GM18909 (cell line): ENCODE measurements at regions not wholly inside any gene's neighbourhood (a gene's known extent, or its start where the extent isn't known, plus 50 kb on each side); places are given as distances from the start of the nearest gene placed in this dataset.

Experiments
- ATAC-seq: cut with Tn5 transposase; IDR thresholded peaks from one replicate; pipeline ENCODE4 v1.9.1; 2021; ENCODE audit warnings: mild to moderate bottlenecking; ENCODE audit not compliant: unreplicated experiment, poor library complexity

DNA sequence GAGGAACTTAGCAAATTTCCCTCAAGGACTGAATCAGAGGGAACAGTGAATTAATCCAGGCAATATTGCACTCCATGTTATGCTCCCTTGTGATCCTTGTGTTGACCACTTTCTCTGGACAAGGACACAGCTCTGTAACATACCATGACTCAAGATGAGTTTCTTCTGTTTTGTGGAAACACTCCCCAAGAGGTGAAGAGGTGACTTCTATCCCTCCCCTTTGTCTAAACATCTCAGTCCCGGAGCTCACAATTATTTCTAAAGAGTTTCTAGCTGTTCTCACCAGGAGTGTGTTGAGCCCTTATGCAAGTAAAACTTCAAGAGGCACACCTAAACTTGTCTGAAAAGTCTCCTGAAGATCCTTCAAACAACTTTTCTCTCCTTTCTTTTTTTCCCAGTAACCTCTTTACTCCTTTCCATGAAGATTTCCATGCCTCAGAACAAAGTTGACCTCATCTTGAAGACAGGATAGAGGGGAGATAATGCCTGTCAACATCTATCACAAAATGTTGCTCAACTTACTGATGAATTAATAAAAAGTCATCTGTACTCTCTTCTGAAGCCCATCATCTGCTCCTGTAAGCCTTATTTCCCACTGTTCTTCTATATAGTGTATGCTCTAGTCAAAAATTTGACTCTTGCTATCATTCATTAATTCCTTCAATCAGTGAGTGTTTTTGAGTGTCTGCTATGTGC lies 429.1 kb downstream of the SPRY1 start:
- no peak for ATAC-seq

DNA sequence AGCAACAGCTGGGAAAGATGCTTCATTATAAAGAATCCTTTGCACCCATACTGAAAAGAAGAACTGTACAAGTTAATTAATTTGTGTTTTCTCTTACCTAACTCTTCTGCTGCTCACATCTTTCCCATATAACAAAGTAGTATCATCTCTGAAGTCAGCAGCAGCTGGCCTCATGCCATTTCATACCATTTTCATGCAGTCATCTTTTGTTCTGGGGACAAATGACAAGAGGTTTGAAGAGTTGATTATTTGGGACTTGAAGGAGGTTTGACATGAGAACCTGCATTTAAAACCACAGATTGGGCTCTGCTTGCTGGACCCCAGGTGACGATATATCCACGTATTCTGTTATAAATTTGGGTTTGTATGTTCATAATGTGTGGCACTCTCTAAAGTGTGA lies 430.3 kb downstream of the SPRY1 start:
- ATAC-seq, result no peak

DNA sequence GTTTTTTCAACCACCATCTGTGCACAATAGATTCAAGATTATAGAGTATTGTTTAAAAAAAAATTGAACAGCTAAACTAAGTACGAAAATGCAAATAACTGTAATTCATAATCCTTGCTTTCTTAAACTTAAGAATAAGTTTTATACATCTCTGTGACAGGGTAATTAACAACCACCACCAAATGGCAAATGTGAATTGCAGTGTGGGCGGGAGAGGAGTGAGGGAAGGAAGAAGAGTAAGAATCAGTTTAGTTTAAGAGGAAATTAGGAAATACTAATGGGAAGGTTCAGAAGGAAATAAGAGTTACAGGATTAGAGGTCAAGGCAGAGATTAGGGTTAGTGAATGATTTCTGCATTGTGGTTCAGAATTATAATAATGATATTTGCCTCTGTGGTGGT lies 430.9 kb downstream of the SPRY1 start:
- no peak for ATAC-seq

DNA sequence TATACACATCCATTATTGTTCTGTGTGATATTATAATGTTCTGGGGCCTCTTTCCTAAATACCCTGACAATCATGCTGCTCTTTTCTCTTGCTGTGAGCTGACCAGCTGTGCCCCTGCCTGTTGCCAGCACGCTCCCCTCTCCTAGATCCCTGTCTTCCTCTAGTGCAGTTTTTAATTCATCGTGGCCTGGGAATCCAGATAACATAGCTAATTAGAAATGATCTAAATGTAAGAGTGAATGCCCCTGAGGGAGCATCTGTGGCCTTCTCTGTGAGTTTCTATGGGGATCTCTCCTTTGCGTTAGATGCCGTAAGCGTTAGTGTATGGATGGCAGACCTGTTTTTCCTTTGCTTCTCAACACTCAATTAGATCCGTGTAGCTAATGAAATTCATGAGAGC lies 434.3 kb downstream of the SPRY1 start:
- ATAC-seq, result no peak

DNA sequence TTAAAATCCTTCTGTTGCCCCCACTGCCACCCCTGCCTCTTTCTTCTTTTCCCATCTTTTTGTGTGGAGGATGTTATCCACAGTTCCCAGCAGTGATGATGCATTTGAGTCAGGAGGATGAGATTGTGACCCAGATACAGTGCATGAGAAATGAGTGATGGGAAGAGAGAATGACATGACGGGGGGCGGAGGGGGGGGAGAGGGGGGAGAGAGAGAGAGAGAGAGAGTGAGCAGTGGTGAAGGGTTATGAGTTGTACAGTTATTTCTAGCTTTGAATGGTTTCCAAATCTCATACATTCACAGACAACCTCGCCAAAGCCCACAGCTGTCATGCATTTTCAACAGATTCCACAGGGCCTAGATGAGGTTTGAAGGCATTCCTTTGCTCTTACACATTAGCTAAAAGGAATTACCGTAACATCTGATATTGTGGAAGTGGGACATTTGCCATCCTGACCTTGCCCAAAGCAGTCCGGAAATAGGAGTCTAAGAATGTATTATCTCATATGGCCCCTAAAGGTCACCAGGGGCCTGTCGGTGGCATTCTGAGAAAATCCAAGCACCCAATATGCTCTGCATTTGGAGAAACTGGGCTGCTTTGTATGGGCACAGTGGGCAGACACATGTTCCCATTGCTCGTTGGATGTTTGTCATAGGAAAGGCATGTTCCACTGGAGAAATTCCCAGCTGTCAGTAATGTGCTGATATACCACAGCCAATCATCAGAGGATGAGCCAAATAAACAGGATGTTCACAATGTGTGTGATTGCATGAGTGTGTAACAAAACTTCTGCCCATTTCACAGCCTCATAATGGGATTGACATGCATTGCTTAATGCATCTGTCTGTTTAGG lies 435.8 kb downstream of the SPRY1 start:
- ATAC-seq, result no peak

DNA sequence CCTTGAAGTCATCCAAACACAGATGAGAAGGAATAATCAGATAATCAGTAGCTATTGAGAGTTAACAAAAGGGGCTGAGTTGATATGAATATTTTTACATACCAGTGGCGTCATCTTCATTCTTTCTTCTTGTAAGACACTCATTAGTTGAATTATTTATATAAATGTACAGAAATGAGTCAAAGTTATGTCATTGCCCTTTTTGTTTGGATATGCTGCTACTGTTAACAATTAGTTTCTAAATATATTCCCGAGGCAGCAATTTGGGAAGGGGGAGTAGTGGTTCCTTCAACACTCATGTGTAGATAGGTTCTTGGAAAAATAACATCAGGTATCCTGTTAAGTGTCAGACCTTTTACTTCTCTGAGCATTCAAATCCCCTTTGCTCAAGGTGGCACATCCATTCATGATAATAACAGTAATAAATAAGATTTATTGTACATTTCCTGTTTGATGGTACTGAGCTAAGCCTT lies 436.6 kb downstream of the SPRY1 start:
- ATAC-seq, result no peak

DNA sequence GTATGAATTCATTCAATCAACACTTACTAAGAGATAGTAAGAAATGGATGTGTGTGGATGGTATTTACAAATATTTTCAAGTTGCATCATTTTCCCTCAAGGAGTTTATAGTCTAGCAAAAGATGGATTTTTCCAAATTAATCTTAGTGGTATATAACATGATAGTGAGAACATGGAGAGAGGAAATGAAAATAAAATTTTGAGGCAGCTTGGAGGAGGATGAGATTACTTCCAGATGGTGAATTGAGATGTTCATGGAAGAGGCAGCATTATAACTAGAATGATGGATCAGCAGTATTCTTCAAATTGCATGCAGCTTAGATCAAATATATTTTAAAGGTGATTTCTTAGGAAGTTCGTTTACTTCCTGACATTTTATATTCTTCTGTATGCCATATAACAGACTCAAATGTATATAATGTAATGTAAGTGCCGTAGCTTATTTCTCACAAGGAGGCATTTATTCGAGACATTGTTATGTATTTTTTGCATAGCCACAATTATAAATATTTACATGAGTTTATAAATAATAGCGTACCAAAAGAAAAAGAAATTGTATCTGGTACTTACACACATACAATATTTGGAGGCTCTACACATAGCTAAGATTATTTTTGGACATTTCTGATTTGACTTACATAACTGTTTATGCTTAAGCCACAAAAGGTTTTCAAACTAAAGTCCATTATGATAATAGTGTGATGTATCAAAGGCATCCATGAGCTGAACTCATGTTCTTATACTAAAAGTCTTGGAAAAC lies 439.4 kb downstream of the SPRY1 start:
- ATAC-seq, result no peak

DNA sequence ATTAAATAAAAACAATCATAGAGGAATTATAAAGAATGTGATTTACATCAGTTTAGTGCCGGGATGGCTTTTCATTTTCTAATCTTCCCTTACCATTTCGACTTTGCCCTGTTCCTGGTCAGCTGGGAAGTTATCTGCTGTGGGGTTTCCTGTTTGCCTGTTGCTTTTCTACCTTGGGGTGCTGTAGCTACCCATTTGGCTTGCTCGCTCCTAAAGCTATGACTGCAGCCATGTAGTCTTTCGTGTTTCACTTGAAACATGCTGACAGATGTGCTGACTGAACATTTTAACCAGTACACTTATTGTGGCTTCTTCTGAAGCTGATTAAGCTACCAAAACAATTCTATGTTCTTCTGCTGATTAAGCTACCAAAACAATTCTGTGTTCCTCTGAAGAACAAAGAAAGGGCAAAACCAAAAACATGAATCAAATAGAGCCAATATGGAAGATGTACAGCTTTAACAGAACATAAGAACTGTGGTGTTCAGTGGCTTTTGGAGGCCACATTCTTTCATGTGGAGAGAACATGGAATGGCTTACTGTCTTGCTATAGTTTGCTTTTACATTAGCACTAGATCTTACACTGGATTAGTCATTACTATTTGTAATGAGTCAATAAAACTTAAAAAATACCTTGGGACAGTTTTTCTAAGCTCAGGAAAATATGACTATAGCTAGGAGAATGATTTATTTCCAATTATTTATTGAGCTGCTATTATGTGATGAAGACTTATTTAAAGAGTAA lies 440.4 kb downstream of the SPRY1 start:
- ATAC-seq, result no peak

DNA sequence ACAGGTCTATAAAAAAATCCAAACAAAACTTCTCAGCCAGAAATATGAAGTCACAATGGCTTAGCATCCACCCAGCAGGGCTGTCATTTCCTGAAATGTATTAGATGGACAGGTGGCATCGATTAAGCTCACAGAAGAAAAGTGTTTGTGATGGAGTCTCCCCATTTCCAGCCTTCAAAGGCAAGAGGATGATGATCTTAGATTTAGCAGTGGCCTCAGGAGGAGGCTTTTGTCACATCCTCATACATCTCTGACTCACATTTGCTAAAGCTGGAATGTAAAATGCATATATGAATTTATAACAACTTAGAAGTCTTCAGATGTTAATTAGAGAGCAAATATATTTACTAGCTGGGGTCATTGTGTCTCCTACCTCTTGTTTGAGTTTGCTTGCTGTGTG lies 441.9 kb downstream of the SPRY1 start:
- no peak for ATAC-seq

DNA sequence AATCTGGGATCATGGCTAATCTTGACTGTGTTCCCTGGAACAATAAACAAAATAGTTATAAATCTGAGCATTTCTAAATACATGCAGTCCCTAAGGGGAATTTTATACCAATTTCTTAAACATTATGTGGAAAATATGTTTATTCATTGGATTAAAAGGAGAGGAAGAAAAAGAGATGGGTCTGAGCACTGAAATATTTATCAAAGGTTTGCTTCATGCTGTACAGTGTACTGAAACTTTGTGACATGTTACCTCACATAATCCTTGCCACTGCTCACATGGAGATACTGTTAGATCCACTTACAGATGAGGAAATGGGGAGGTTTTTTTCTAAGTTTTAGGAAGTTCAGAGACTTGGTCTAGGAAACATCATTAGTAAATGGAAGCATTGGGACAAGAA lies 443.6 kb downstream of the SPRY1 start:
- no peak for ATAC-seq

DNA sequence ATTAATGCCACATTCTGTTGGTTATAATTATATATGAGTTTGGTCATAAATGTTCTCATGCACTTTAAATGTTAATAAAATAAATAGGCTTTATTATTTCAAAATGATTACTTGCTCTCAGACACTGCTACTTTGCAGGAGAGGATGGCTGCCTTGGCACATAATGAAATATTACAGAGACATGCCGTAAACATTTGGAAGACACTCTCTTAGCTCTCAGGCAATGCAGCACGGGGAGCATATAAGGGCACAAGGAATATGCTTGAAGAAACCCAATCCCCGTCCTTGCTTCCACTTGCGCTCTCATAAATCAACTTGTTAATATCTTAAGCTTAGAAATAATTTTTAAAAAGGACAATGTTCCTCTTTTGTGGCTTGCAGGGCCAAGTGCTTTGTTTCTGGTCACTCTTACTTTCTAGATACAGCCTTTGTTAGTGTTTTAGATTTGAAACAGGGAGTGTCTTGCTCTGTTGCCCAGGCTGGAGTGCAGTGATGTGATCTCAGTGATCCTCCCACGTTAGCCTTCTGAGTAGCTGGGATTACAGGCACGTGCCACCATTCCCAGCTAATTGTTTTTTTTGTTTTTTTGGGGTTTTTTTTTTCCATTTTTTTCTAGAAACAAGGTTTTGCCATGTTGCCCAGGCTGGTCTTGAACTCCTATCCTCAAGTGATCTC lies 445.0 kb downstream of the SPRY1 start:
- no peak for ATAC-seq

DNA sequence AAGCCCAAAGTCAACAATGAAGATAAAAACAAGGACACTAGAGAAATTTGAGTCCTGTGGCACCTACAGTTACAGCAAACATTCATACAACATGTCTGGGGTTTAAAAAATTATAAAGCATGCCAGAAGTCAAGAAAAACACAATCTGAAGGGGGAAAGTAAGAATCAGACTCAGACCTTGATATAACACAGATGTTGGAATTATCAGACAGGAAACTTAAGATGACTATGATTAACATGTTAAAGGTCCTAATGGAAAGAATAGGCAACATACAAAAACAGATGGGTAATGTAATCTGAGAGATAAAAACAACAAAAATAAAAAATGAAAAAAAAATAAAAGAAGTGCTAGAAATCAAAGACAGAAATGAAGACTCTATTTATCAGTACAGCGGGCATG lies 446.5 kb downstream of the SPRY1 start:
- no peak for ATAC-seq

DNA sequence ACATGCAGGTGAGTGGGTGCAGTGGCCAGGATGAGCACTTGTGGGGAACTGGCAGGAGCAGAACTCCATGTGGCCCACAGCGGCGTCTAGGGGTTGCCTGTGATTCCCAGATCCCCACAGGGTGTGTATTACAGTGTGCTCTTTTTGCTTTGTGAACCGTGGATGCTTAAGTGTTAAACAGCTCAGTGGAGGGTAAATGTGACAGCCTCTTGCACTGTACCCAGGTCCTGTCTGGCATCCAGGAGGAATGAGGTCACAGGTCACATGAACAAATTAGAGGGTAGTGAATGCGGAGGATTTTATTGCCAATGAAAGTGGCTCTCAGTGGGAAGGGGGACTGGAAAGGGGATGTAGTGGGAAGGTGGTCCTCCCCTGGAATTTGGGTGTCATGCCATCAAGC lies 447.8 kb downstream of the SPRY1 start:
- ATAC-seq, result no peak

DNA sequence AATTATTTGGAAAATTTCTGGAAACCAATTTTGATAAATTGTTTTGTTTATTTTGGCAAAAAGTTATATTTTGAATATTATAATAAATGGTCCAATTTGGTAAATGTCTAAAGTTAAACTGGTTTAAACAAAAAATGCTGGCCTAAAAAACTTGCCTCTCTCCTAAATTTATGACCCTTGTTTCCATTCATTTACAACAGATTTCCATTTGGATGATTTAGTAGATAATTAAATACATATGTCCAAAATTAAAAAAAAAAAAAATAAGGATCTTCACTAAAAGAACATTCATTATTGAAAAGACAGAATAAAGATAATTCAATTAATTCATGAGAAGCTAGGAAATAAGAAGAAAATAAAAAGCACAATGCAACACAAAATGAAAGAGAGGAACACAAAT lies 449.5 kb downstream of the SPRY1 start:
- ATAC-seq, result no peak

DNA sequence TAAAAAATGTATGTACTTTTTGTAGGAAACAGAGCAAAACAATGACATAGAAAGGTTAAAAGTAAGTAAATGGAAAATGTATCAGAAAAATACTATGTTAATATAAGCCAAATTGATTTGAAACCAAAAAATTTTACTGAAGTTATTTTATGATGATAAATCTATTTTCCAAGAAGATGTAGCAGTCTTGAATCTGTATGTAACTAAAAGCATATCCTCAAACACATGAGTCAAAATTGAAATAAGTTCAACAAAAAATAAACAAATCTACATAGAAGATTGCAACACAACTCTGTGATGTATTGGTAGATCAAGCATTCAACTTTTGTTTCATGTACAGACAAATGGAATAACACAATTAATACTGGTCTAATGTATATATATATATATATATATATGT lies 450.0 kb downstream of the SPRY1 start:
- ATAC-seq, result no peak

DNA sequence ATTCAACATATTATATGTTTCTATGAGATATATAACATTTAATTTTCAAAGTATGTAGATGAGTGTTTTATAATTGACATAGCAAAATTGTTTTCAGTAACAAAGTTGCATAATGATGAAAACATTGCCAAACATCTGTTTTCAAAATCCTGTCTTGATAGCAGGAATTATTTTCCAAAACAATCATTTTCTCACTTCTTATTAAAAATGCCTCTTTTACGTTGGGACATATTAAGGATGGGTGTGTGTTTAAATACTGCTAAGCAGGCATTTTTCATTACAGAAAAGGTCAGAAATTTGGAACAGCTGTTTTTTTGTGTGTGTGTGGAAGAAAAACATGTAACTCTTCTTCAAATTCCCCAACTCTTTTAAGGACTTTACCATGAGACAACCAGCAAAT lies 452.0 kb downstream of the SPRY1 start:
- no peak for ATAC-seq

DNA sequence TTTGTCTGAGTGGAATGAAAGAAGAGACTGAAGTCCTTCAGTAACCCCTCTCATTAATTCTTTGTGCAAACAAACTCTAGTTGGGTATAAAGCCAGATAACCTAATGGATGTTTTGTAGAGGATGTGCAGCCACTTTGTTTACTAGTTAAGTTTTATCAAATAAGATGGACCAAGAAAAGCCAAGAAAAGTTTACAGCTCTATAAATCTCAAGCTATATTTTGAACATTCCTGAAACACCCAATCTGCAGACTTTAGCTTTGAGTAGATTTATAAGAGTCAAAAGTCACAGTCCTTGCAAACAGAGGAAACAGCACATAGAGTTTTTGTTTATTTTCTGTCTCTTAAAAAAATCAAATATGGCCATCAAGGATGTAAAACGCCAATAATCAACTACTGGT lies 452.9 kb downstream of the SPRY1 start:
- no peak for ATAC-seq

DNA sequence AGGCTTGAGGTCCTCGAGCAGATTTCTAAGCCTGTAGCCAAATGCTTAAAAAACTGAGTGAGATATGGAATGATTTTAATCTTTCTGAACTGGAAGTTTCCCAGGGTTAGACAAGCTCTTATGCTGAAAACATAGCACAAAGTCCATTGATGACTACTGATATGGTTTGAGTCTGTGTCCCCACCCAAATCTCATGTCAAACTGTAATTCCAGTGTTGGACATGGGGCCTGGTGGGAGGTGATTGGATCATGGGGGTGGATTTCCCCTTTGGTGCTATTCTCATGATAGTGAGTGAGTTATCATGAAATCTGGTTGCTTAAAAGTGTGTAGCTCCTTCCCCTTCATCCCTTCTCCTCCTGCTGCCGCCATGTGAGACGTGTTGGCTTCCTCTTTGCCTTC lies 454.9 kb downstream of the SPRY1 start:
- no peak for ATAC-seq

DNA sequence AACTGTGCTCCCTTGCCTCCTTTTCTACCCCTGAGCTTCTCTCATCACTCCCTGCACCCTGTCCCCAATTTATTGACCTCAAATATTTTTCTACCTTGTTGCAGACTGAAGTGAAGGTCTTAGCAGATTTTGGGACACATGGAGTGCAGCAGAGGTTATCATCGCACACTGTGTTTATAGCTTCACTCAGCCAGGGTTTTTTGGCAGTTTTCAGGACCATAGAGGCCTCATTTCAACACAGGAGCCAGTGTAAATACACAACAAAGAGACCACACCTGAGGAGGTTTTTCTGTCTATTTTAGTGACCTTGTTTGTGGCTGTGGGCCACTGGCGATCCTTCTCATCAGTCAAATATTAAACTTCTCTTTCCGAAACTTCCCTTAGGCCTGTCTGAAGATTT lies 457.1 kb downstream of the SPRY1 start:
- no peak for ATAC-seq
